Thoracic aorta (tissue), 2 donors: ENCODE measurements at regions not wholly inside any gene's neighbourhood (a gene's known extent, or its start where the extent isn't known, plus 50 kb on each side); places are given as distances from the start of the nearest gene placed in this dataset.

Experiments used
- ATAC-seq: fragments of 150-250 bp; one replicate; pipeline ENCODE4 v1.8.0; 2017; ENCODE audit warnings: low read depth; ENCODE audit not compliant: insufficient number of reproducible peaks, low FRiP score
- DNase-seq: peaks from one replicate; pipeline ENCODE4 v3.0.0-alpha.2; 2020; ENCODE audit warnings: low spot score
- H3K27ac ChIP-seq, 2 donors: fragments of 200-600 bp; sonication (generic); 1 replicate in 1 of 2; 2 replicates in 1 of 2; pipeline ENCODE4 v1.5.1; 2016; ENCODE audit warnings: mild to moderate bottlenecking in 2 of 2, moderate library complexity in 2 of 2
- H3K27me3 ChIP-seq: fragments of 200-600 bp; sonication (generic); replicated peaks from 2 replicates; pipeline ENCODE4 v1.6.0; 2016; ENCODE audit warnings: mild to moderate bottlenecking; ENCODE audit not compliant: insufficient read depth
- H3K36me3 ChIP-seq: fragments of 200-600 bp; sonication (generic); one replicate; pipeline ENCODE4 v1.5.1; 2016
- H3K4me1 ChIP-seq, 2 donors: fragments of 200-600 bp; sonication (generic); 1 replicate in 1 of 2; 2 replicates in 1 of 2; pipeline versions ENCODE4 v1.5.1 to v1.6.0; 2016; ENCODE audit warnings: low read depth in 2 of 2, mild to moderate bottlenecking in 1 of 2; ENCODE audit not compliant: control insufficient read depth in 1 of 2
- H3K4me3 ChIP-seq: fragments of 200-600 bp; sonication (generic); 2 replicates; pipeline ENCODE4 v1.5.1; 2016; ENCODE audit warnings: mild to moderate bottlenecking
- H3K9me3 ChIP-seq: fragments of 200-600 bp; sonication (generic); 2 replicates; pipeline ENCODE4 v1.5.1; 2016
- TF ChIP-seq, protein P1 (sequence below): fragments of 200-600 bp; sonication (generic); IDR thresholded peaks from one replicate; pipeline ENCODE4 v1.5.1; 2019; ENCODE audit warnings: antibody characterized with exemption

DNA sequence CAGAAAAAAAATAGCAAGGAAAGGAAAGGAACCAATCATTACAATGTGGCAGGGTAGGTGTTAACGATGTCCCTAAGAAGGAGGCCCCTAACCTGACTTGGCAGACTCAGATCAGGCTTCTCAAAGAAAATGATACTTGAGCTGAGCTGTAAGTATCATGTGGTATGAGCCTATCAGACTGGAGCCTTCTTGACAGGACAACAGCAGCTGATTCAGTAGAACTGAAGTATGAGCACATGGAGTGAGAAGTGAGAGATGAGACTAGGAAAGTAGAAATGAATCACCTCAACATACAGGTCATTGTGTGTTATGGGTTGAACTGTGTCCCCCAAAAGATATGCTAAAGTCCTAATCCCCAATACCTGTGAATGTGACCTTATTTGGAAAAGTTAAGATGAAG lies 66.3 kb downstream of the MTERF1 start:
- H3K4me1 ChIP-seq: no peaks in the 10 kb centered on the region
- no peaks in the 10 kb centered on the region for H3K36me3 ChIP-seq
- TF ChIP-seq, protein P1, sequence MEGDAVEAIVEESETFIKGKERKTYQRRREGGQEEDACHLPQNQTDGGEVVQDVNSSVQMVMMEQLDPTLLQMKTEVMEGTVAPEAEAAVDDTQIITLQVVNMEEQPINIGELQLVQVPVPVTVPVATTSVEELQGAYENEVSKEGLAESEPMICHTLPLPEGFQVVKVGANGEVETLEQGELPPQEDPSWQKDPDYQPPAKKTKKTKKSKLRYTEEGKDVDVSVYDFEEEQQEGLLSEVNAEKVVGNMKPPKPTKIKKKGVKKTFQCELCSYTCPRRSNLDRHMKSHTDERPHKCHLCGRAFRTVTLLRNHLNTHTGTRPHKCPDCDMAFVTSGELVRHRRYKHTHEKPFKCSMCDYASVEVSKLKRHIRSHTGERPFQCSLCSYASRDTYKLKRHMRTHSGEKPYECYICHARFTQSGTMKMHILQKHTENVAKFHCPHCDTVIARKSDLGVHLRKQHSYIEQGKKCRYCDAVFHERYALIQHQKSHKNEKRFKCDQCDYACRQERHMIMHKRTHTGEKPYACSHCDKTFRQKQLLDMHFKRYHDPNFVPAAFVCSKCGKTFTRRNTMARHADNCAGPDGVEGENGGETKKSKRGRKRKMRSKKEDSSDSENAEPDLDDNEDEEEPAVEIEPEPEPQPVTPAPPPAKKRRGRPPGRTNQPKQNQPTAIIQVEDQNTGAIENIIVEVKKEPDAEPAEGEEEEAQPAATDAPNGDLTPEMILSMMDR: no peak
- no peaks in the 10 kb centered on the region for H3K9me3 ChIP-seq
- H3K4me3 ChIP-seq: no peak overlapping the region
- no peak for ATAC-seq
- no peak for DNase-seq
- no peak overlapping the region for H3K27ac ChIP-seq
- H3K27me3 ChIP-seq: no peaks in the 10 kb centered on the region
